Vagina (tissue), 2 donors: ENCODE measurements at regions not wholly inside any gene's neighbourhood (a gene's known extent, or its start where the extent isn't known, plus 50 kb on each side); places are given as distances from the start of the nearest gene placed in this dataset.

ENCODE experiments used
- DNase-seq, 2 donors: peaks; one replicate each; pipeline ENCODE4 v3.0.0-alpha.2; 2017; ENCODE audit errors: extremely low spot score in 2 of 2
- H3K27ac ChIP-seq: fragments of 200-600 bp; sonication (generic); one replicate; pipeline ENCODE4 v1.5.1; 2019
- H3K27me3 ChIP-seq: fragments of 200-600 bp; sonication (generic); one replicate; pipeline ENCODE4 v1.5.1; 2019
- H3K36me3 ChIP-seq, 2 donors: fragments of 200-600 bp; sonication (generic); one replicate each; pipeline ENCODE4 v1.5.1; 2017 to 2019
- H3K4me1 ChIP-seq: fragments of 200-600 bp; sonication (generic); one replicate; pipeline ENCODE4 v1.5.1; 2019
- H3K4me3 ChIP-seq, 2 donors: fragments of 200-600 bp; sonication (generic); 1 replicate in 1 of 2; 2 replicates in 1 of 2; pipeline ENCODE4 v1.5.1; 2016 to 2019
- H3K9me3 ChIP-seq: fragments of 200-600 bp; sonication (generic); one replicate; pipeline ENCODE4 v1.5.1; 2019
- CTCF ChIP-seq, 3 experiments: fragments of 450-650 bp in 2 of 3; fragments of 200-600 bp in 1 of 3; sonication (generic) in 1 of 3; IDR thresholded peaks; one replicate each; pipeline ENCODE4 v1.5.1; 2017 to 2019; ENCODE audit warnings: antibody characterized with exemption in 3 of 3, mild to moderate bottlenecking in 2 of 3, moderate library complexity in 2 of 3
- POLR2A ChIP-seq, 2 donors: fragments of 450-650 bp; IDR thresholded peaks; one replicate each; pipeline ENCODE4 v1.6.1; 2017; ENCODE audit warnings: antibody characterized with exemption in 2 of 2, mild to moderate bottlenecking in 2 of 2, moderate library complexity in 2 of 2
- POLR2AphosphoS5 ChIP-seq, 2 donors: sonication (generic); formaldehyde crosslinking; IDR thresholded peaks; one replicate each; pipeline ENCODE4 v1.9.0; 2017; ENCODE audit warnings: antibody characterized with exemption in 2 of 2, mild to moderate bottlenecking in 2 of 2, low read depth in 1 of 2; ENCODE audit not compliant: insufficient read depth in 1 of 2
- intact Hi-C: fragments of 100-400 bp; cut with DNase I; formaldehyde crosslinking; loops from one replicate; pipeline ENCODE4 v1.15.1; 2023

- Histone ChIP-seq H3K9me3 (no peaks in the 10 kb centered on the region), H3K36me3 (no peaks in the 10 kb centered on the region), H3K4me1 (no peaks in the 10 kb centered on the region), H3K27me3 (no peaks in the 10 kb centered on the region), H3K4me3 (no peak overlapping the region), H3K27ac (no peak overlapping the region)
- DNase-seq, result no peak
- intact Hi-C loops, result no loop called here
- TF ChIP-seq POLR2A (IDR thresholded peaks at IDR 0.05) (no peak), CTCF (IDR thresholded peaks at IDR 0.05) (no peak), POLR2AphosphoS5 (IDR thresholded peaks at IDR 0.05; ENCODE audit: insufficient read depth in 1 of 2, low read depth in 1 of 2) (no peak)
Measured at GRCh38 chr7:404812-405488, 114.7 kb downstream of the PDGFA start.

- H3K36me3 ChIP-seq, result no peaks in the 10 kb centered on the region
- TF ChIP-seq POLR2A (IDR thresholded peaks at IDR 0.05) (no peak), POLR2AphosphoS5 (IDR thresholded peaks at IDR 0.05; ENCODE audit: insufficient read depth in 1 of 2, low read depth in 1 of 2) (no peak), CTCF (IDR thresholded peaks at IDR 0.05) (no peak)
- no peak for DNase-seq
- no peaks in the 10 kb centered on the region for H3K4me1 ChIP-seq
- no peaks in the 10 kb centered on the region for H3K27me3 ChIP-seq
- intact Hi-C loops, result no loop called here
- H3K9me3 ChIP-seq, result no peaks in the 10 kb centered on the region
- no peak overlapping the region for H3K27ac ChIP-seq
- H3K4me3 ChIP-seq, result no peak overlapping the region
Measured at GRCh38 chr7:405489-406211, 114.0 kb downstream of the PDGFA start.

GRCh38 chr7:407721-408539, 111.7 kb downstream of the PDGFA start:
- no peak for DNase-seq

GRCh38 chr7:408751-409311, 110.8 kb downstream of the PDGFA start:
- intact Hi-C loops, result no loop called here
- TF ChIP-seq CTCF (IDR thresholded peaks at IDR 0.05) (no peak), POLR2A (IDR thresholded peaks at IDR 0.05) (no peak), POLR2AphosphoS5 (IDR thresholded peaks at IDR 0.05; ENCODE audit: insufficient read depth in 1 of 2, low read depth in 1 of 2) (no peak)
- Histone ChIP-seq H3K4me3 (no peak overlapping the region), H3K27me3 (no peaks in the 10 kb centered on the region), H3K36me3 (no peaks in the 10 kb centered on the region), H3K9me3 (no peaks in the 10 kb centered on the region), H3K27ac (no peak overlapping the region), H3K4me1 (no peaks in the 10 kb centered on the region)
- no peak for DNase-seq

More at GRCh38 chr7:407721-408539, 111.7 kb downstream of the PDGFA start:
- H3K36me3 ChIP-seq, result no peaks in the 10 kb centered on the region
- H3K9me3 ChIP-seq, result no peaks in the 10 kb centered on the region
- no peak overlapping the region for H3K27ac ChIP-seq
- H3K27me3 ChIP-seq, result no peaks in the 10 kb centered on the region
- TF ChIP-seq POLR2AphosphoS5 (IDR thresholded peaks at IDR 0.05; ENCODE audit: insufficient read depth in 1 of 2, low read depth in 1 of 2), result no peak
- TF ChIP-seq CTCF (IDR thresholded peaks at IDR 0.05), result no peak
- TF ChIP-seq POLR2A (IDR thresholded peaks at IDR 0.05), result no peak
- H3K4me3 ChIP-seq, result no peak overlapping the region
- intact Hi-C loops, result no loop called here
- no peaks in the 10 kb centered on the region for H3K4me1 ChIP-seq
